HEK293T (cell line): ENCODE measurements at regions not wholly inside any gene's neighbourhood (a gene's known extent, or its start where the extent isn't known, plus 50 kb on each side); places are given as distances from the start of the nearest gene placed in this dataset.
A peak's percentile ranks its signal among the peaks of the same experiment; 100 is the strongest.

Experiments
- CTCF ChIA-PET: fragments of 350-600 bp; formaldehyde crosslinking; extraction: SDS; loops from one replicate; lab custom pipeline; 2021; ENCODE audit warnings: antibody characterized with exemption, inconsistent platforms; lab: Yijun Ruan, JAX
- POLR2A ChIA-PET: fragments of 350-600 bp; formaldehyde crosslinking; extraction: SDS; loops from one replicate; lab custom pipeline; 2020; ENCODE audit warnings: antibody characterized with exemption, inconsistent platforms; lab: Yijun Ruan, JAX
- DNase-seq: peaks from one replicate; pipeline ENCODE4 v3.0.0; 2012; ENCODE audit warnings: mixed read lengths; ENCODE audit errors: extremely low spot score
- ARNT ChIP-seq: fragments of 450-650 bp; IDR thresholded peaks from 2 replicates; pipeline ENCODE4 v1.6.1; 2017; ENCODE audit warnings: mild to moderate bottlenecking
- BHLHE40 ChIP-seq: fragments of 450-650 bp; IDR thresholded peaks from 2 replicates; pipeline ENCODE4 v1.6.1; 2016; ENCODE audit warnings: mild to moderate bottlenecking, moderate library complexity, borderline replicate concordance
- CTBP1 ChIP-seq: fragments of 450-650 bp; IDR thresholded peaks from 2 replicates; pipeline ENCODE4 v1.6.1; 2016; ENCODE audit warnings: borderline replicate concordance
- ELF4 ChIP-seq: fragments of 450-650 bp; IDR thresholded peaks from 2 replicates; pipeline ENCODE4 v1.6.1; 2017; ENCODE audit warnings: antibody characterized with exemption
- FOXA1 ChIP-seq: fragments of 450-650 bp; IDR thresholded peaks from 2 replicates; pipeline ENCODE4 v1.6.1; 2016; ENCODE audit warnings: mild to moderate bottlenecking
- FOXK2 ChIP-seq: fragments of 450-650 bp; IDR thresholded peaks from 2 replicates; pipeline ENCODE4 v1.6.1; 2016; ENCODE audit warnings: mild to moderate bottlenecking
- FOXM1 ChIP-seq: fragments of 450-650 bp; IDR thresholded peaks from 2 replicates; pipeline ENCODE4 v1.6.1; 2017; ENCODE audit warnings: mild to moderate bottlenecking, borderline replicate concordance
- HDGF ChIP-seq: fragments of 450-650 bp; IDR thresholded peaks from 2 replicates; pipeline ENCODE4 v1.6.1; 2017; ENCODE audit warnings: antibody characterized with exemption, borderline replicate concordance
- L3MBTL2 ChIP-seq: fragments of 450-650 bp; conservative IDR thresholded peaks from 2 replicates; pipeline ENCODE4 v1.6.1; 2016; ENCODE audit warnings: mild to moderate bottlenecking
- LEF1 ChIP-seq: fragments of 450-650 bp; IDR thresholded peaks from 2 replicates; pipeline ENCODE4 v1.6.1; 2017; ENCODE audit warnings: mild to moderate bottlenecking, borderline replicate concordance
- NFRKB ChIP-seq: fragments of 450-650 bp; IDR thresholded peaks from 2 replicates; pipeline ENCODE4 v1.6.1; 2016; ENCODE audit warnings: mild to moderate bottlenecking, moderate library complexity
- PKNOX1 ChIP-seq: fragments of 450-650 bp; IDR thresholded peaks from 2 replicates; pipeline ENCODE4 v1.6.1; 2016
- SP1 ChIP-seq: fragments of 450-650 bp; IDR thresholded peaks from 2 replicates; pipeline ENCODE4 v1.6.1; 2017
- SUZ12 ChIP-seq: fragments of 450-650 bp; IDR thresholded peaks from 2 replicates; pipeline ENCODE4 v1.6.1; 2016; ENCODE audit warnings: mild to moderate bottlenecking
- TARDBP ChIP-seq: fragments of 450-650 bp; IDR thresholded peaks from 2 replicates; pipeline ENCODE4 v1.6.1; 2016
- ZNF384 ChIP-seq: fragments of 450-650 bp; IDR thresholded peaks from 2 replicates; pipeline ENCODE4 v1.6.1; 2016

GRCh38 chr13:91042870-91043269 lies 304.6 kb upstream of the MIR17HG start:
- ChIA-PET POLR2A (no interaction called here), CTCF (interaction anchor here (0.6 kb wide), 1 partner anchor 169 kb away, joined by 3 read pairs; no protein-coding TSS in a partner anchor)
- no peak for TF ChIP-seq ARNT
- no peak for TF ChIP-seq FOXA1
- no peak for TF ChIP-seq SP1
- TF ChIP-seq PKNOX1, result no peak
- TF ChIP-seq ELF4, result no peak
- no peak for TF ChIP-seq HDGF
- TF ChIP-seq BHLHE40, result no peak
- TF ChIP-seq FOXK2, result no peak
- TF ChIP-seq ZNF384, result no peak
- no peak for TF ChIP-seq LEF1
- TF ChIP-seq SUZ12, result no peak
- no peak for TF ChIP-seq TARDBP
- TF ChIP-seq FOXM1, result no peak
- no peak for TF ChIP-seq NFRKB
- TF ChIP-seq CTBP1, result no peak
- no peak for DNase-seq

- TF ChIP-seq HDGF (no peak), ELF4 (no peak)
- POLR2A ChIA-PET, result no interaction called here
- CTCF ChIA-PET, result no interaction called here
- peak; percentile 71 for DNase-seq
Observed at GRCh38 chr13:91045351-91046034, 302.0 kb upstream of the MIR17HG start.

DNA sequence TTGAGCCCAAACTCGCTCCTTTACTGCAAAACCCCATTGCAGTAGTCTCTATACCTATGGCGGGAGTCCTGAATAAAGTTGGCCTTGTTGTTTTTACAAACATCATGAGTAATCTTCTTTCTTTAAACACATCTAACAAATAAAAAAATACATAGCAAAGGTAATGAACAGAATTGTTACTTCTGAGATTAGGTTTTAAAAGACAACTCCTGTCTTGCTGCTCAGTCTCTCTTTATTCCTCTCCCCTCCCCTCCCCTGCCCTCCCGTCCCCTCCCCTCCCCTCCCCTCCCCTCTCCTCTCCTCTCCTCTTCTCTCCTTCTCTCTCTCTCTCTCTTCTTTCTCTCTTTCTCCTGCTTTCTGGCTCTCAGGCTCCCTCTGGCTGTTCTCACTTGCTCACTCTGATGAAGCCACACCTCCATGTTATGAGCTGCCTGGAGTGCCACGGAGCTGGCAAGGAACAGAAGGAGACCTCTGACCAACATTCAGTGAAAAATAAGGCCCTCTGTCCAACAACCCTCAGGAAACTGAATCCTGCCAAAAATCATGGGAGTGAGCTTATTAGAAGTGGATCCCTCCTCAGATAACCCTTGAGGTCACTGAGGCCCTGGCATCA lies 300.7 kb upstream of the MIR17HG start:
- peak; percentile 26 for DNase-seq
- POLR2A ChIA-PET, result no interaction called here
- TF ChIP-seq FOXA1 (no peak), SUZ12 (no peak), ZNF384 (no peak), ARNT (no peak), LEF1 (no peak), PKNOX1 (no peak)
- CTCF ChIA-PET, result interaction anchor here (0.7 to 0.8 kb wide), 2 partner anchors 139 to 175 kb away, joined by 3 read pairs; no protein-coding TSS in a partner anchor

- DNase-seq, result no peak
- CTCF ChIA-PET, result no interaction called here
- no peak for TF ChIP-seq FOXK2
- no peak for TF ChIP-seq LEF1
- no peak for TF ChIP-seq FOXM1
- no peak for TF ChIP-seq NFRKB
- no peak for TF ChIP-seq BHLHE40
- no peak for TF ChIP-seq HDGF
- no peak for TF ChIP-seq PKNOX1
- no peak for TF ChIP-seq SUZ12
- no peak for TF ChIP-seq TARDBP
- no peak for TF ChIP-seq ELF4
- TF ChIP-seq L3MBTL2, result no peak
- TF ChIP-seq ZNF384, result no peak
- POLR2A ChIA-PET, result no interaction called here
Observed at GRCh38 chr13:91050970-91051369, 296.5 kb upstream of the MIR17HG start.

GRCh38 chr13:91052876-91053275 lies 294.6 kb upstream of the MIR17HG start:
- ChIA-PET CTCF (no interaction called here), POLR2A (no interaction called here)
- DNase-seq, result no peak
- TF ChIP-seq ELF4 (no peak), BHLHE40 (no peak), TARDBP (no peak), PKNOX1 (no peak), SP1 (no peak), CTBP1 (no peak)

- CTCF ChIA-PET, result no interaction called here
- POLR2A ChIA-PET, result no interaction called here
- no peak for TF ChIP-seq FOXK2
- no peak for TF ChIP-seq CTBP1
- TF ChIP-seq ELF4, result no peak
- TF ChIP-seq ZNF384, result no peak
- no peak for TF ChIP-seq BHLHE40
- no peak for TF ChIP-seq LEF1
- TF ChIP-seq NFRKB, result no peak
- TF ChIP-seq FOXA1, result no peak
- TF ChIP-seq PKNOX1, result no peak
- no peak for TF ChIP-seq ARNT
- TF ChIP-seq SP1, result no peak
- TF ChIP-seq TARDBP, result no peak
- no peak for TF ChIP-seq SUZ12
- no peak for TF ChIP-seq FOXM1
- TF ChIP-seq L3MBTL2, result no peak
- TF ChIP-seq HDGF, result no peak
- no peak for DNase-seq
Observed at GRCh38 chr13:91053318-91054065, 294.0 kb upstream of the MIR17HG start.
